ENCODE measurements at regions not wholly inside any gene's neighbourhood (a gene's known extent, or its start where the extent isn't known, plus 50 kb on each side); places are given as distances from the start of the nearest gene placed in this dataset.
A peak's percentile ranks its signal among the peaks of the same experiment; 100 is the strongest.

DNA sequence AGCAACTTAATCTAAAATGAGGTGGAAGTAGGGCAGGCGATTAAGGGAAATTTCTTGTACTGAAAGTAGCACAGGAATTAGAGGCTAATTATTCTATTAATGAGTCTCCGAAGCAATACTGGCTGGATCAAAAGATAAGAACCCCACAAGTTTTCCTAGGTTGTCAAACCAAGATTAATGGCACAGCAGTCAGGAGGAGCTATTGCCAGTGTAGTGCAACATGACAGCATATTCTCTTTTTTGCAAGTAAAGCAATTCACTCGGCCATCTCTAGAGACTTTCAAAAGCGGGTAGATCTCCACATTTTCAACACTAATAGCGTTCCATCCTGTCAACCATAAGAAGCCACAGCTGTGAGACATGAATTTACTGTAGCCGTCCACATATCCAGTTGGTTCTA lies 81.2 kb downstream of the CYB561 start:
- Histone ChIP-seq H3K4me3 (ENCODE audit: low read depth, low read length) (no peak overlapping the region), H3K27me3 (ENCODE audit: control insufficient read depth, insufficient read depth, low read length) (no peaks in the 10 kb centered on the region), H3K36me3 (ENCODE audit: control insufficient read depth, insufficient read depth, low read length) (peaks cover 3% of the 10 kb centered on the region; the same call in 1 of the 2 replicates)
- TF ChIP-seq, protein P1, sequence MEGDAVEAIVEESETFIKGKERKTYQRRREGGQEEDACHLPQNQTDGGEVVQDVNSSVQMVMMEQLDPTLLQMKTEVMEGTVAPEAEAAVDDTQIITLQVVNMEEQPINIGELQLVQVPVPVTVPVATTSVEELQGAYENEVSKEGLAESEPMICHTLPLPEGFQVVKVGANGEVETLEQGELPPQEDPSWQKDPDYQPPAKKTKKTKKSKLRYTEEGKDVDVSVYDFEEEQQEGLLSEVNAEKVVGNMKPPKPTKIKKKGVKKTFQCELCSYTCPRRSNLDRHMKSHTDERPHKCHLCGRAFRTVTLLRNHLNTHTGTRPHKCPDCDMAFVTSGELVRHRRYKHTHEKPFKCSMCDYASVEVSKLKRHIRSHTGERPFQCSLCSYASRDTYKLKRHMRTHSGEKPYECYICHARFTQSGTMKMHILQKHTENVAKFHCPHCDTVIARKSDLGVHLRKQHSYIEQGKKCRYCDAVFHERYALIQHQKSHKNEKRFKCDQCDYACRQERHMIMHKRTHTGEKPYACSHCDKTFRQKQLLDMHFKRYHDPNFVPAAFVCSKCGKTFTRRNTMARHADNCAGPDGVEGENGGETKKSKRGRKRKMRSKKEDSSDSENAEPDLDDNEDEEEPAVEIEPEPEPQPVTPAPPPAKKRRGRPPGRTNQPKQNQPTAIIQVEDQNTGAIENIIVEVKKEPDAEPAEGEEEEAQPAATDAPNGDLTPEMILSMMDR (IDR thresholded peaks at IDR 0.05; ENCODE audit: insufficient read depth, low read depth, low read length) = no peak
- ChIA-PET CTCF (interaction anchor here (1.3 to 3.8 kb wide), 3 partner anchors 17 to 42 kb away, joined by 3 to 19 read pairs (median 3); no protein-coding TSS in a partner anchor), POLR2A (interaction anchor here (0.6 to 0.9 kb wide), 2 partner anchors 9 to 1142 kb away, joined by 4 to 5 read pairs; partner anchors contain the start of gene CEP95)
- no peak for DNase-seq (ENCODE audit: low read depth)

DNA sequence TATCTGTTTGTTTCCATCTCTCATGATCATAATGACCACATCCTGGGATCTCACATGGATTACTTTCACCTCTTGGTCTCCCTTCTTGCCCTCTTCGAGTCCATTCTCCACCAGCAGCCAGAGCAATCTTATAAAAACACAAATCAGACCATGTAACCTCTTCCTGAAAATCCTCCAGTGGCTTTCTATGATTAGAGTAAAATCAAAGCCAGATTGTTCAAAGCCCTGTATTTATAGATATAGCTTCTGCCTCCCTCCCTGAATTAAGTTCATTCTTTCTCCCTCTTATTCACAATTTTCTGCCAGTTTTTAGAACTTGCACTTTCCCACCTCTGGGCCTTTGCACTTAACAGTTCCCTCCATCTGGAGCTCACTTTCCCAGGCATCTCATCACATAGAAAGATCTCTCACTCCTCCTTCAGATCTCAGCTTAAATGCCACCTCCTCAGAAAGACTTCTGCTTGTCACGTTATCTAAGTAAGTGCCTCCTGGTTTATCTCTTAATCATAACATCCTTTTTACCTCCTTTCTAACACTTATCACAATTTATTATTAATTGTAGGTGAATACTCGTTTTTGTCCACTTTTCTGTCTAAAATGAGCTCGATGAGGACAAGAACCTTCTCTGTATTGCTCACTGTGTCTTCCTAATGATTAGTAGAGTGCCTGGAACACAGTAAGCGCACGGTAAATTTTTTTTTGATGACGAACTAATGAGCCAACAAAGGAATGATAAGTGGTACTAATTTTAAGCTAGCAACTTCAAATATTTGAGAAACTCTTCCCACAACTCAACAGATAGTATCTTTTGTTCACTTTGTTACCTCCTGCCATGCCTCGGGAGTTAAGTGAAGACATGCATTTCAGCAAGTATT lies 80.5 kb downstream of the CYB561 start:
- POLR2A ChIA-PET = interaction anchor here (0.6 to 0.9 kb wide), 2 partner anchors 10 to 34 kb away, joined by 3 to 5 read pairs; no protein-coding TSS in a partner anchor
- Histone ChIP-seq H3K27me3 (ENCODE audit: control insufficient read depth, insufficient read depth, low read length) (no peaks in the 10 kb centered on the region), H3K4me3 (ENCODE audit: low read depth, low read length) (no peak overlapping the region), H3K36me3 (ENCODE audit: control insufficient read depth, insufficient read depth, low read length) (peaks cover 3% of the 10 kb centered on the region; the same call in 1 of the 2 replicates)
- DNase-seq (ENCODE audit: low read depth) = peak; percentile 30
- CTCF ChIA-PET = interaction anchor here (0.6 to 3.8 kb wide), 9 partner anchors 10 to 800 kb away, joined by 3 to 19 read pairs (median 3); no protein-coding TSS in a partner anchor
- TF ChIP-seq, protein P1 (IDR thresholded peaks at IDR 0.05; ENCODE audit: insufficient read depth, low read depth, low read length) = no peak

DNA sequence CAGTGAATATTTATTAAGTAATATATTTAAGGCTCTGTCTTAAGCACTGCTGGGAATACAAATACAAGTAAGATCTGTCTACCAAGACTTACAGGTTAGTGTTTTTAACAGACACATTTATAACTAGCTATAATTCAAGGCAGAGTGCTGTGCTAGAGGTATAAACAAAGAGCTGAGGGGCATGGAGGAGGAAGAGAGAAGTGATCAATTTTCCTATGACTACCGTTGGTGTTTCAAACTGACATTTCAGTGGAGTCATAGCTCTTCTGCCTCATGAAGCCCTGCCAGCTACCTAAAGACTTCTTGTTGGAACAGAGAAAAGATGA lies 79.9 kb downstream of the CYB561 start:
- no peaks in the 10 kb centered on the region for H3K27me3 ChIP-seq (ENCODE audit: control insufficient read depth, insufficient read depth, low read length)
- ChIA-PET CTCF (interaction anchor here (0.6 to 3.8 kb wide), 9 partner anchors 10 to 800 kb away, joined by 3 to 19 read pairs (median 3); no protein-coding TSS in a partner anchor), POLR2A (interaction anchor here (0.6 kb wide), 1 partner anchor 33 kb away, joined by 3 read pairs; no protein-coding TSS in a partner anchor)
- TF ChIP-seq, protein P1 (IDR thresholded peaks at IDR 0.05; ENCODE audit: insufficient read depth, low read depth, low read length) = no peak
- DNase-seq (ENCODE audit: low read depth) = no peak
- no peak overlapping the region for H3K4me3 ChIP-seq (ENCODE audit: low read depth, low read length)
- H3K36me3 ChIP-seq (ENCODE audit: control insufficient read depth, insufficient read depth, low read length) = peaks cover 3% of the 10 kb centered on the region; the same call in 1 of the 2 replicates

DNA sequence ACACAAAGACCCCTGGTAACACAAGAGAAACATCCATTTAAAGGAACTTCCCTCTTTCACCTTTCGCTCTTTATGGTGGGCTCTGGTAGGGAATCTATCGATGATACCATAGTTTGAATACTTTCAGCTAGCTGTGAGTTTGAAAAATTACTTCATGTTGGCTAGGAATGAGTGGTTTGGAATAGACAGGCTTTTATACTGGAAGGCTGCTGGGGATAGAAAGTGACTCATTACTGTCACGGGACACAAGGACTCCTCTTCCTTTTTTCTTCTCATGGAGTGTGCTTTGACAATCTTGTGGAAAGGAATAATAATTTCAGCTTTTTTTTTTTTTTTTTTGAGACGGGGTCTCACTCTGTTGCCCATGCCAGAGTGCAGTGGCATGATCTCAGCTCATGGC lies 76.9 kb downstream of the CYB561 start:
- no peaks in the 10 kb centered on the region; the same call in 1 of the 2 replicates for H3K36me3 ChIP-seq (ENCODE audit: control insufficient read depth, insufficient read depth, low read length)
- DNase-seq (ENCODE audit: low read depth) = no peak
- no peaks in the 10 kb centered on the region for H3K27me3 ChIP-seq (ENCODE audit: control insufficient read depth, insufficient read depth, low read length)
- ChIA-PET CTCF (interaction anchor here (0.5 to 0.7 kb wide), 2 partner anchors 17 to 333 kb away, joined by 3 to 4 read pairs; no protein-coding TSS in a partner anchor), POLR2A (no interaction called here)
- TF ChIP-seq, protein P1 (IDR thresholded peaks at IDR 0.05; ENCODE audit: insufficient read depth, low read depth, low read length) = no peak
- H3K4me3 ChIP-seq (ENCODE audit: low read depth, low read length) = no peak overlapping the region

DNA sequence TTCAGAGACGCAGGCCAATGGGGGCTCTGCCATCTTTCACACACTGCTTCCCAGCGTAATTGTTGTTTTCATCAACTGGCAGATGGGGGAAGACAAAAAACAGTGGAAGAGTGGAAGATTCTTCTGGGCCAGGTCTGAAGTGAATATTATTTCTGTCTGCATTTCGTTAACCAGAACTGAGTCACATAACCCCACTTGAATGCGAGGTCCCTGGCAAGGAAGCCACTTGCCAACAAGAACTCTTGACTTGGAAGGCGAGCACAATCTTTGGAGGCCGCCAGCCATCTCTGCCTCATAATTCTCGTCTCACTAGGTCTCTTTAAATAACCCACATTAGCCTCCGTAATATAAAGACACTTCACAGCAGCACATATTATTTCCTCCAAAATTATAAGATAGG lies 75.4 kb downstream of the CYB561 start:
- POLR2A ChIA-PET = interaction anchor here (0.6 kb wide), 1 partner anchor 35 kb away, joined by 7 read pairs; no protein-coding TSS in a partner anchor
- no peak for DNase-seq (ENCODE audit: low read depth)

More for the DNA sequence above, 75.4 kb downstream of the CYB561 start:
- Histone ChIP-seq H3K36me3 (ENCODE audit: control insufficient read depth, insufficient read depth, low read length) (no peaks in the 10 kb centered on the region; the same call in 1 of the 2 replicates), H3K27me3 (ENCODE audit: control insufficient read depth, insufficient read depth, low read length) (no peaks in the 10 kb centered on the region), H3K4me3 (ENCODE audit: low read depth, low read length) (no peak overlapping the region)
- CTCF ChIA-PET = no interaction called here
- TF ChIP-seq, protein P1 (IDR thresholded peaks at IDR 0.05; ENCODE audit: insufficient read depth, low read depth, low read length) = no peak

Measured in BJ (cell line).